ENCODE measurements at regions not wholly inside any gene's neighbourhood (a gene's known extent, or its start where the extent isn't known, plus 50 kb on each side); places are given as distances from the start of the nearest gene placed in this dataset.
A peak's percentile ranks its signal among the peaks of the same experiment; 100 is the strongest.

DNA sequence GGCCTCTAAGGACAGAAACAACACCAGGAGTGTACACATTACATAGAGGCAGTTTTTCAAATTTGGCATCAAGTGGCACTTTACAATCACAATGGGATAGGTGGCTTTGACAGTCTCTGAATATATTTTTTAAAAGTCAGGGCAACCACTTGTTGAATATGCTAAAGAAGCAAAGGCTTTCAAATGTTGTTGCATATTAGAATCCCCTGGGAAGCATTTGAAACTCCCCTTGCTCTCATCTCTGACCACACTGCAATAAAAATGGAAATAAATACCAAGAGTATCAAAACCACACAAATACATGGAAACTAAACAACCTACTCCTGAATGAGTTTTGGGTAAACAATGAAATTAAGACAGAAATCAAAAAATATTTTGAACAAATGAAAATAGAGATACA lies 106.5 kb upstream of the RAB11FIP2 start:
- H3K27ac Mint-ChIP-seq: no peak overlapping the region
- intact Hi-C loops (cut with micrococcal nuclease): no loop called here
- no peak for DNase-seq
- H3K36me3 Mint-ChIP-seq (ENCODE audit: low read depth): no peaks in the 10 kb centered on the region
- no peaks in the 10 kb centered on the region for H3K4me1 Mint-ChIP-seq
- no peaks in the 10 kb centered on the region for H3K9me3 Mint-ChIP-seq
- peaks cover 3% of the 10 kb centered on the region for H3K27me3 Mint-ChIP-seq
- H3K4me3 Mint-ChIP-seq: no peak overlapping the region

DNA sequence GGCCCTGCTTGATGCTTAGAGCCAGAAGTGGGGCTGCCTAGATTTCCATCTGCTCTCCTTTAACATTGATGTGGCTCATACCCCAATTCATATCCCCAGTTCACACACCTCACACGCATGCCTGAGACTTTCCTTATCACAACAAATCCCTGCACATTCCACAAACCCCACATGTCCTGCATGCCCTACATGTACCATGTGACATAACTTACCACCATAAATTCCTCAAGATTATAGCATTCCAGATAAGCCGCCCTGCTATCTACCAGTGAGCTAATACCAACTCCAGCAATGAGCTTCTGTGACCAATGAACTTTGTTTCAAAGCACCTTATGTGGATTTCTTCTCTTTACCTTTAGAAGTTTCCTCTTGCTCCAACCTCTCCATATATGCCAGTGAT lies 104.7 kb upstream of the RAB11FIP2 start:
- Mint-ChIP-seq H3K36me3 (ENCODE audit: low read depth) (no peaks in the 10 kb centered on the region), H3K4me3 (no peak overlapping the region), H3K27me3 (peaks cover 1% of the 10 kb centered on the region), H3K27ac (no peak overlapping the region), H3K9me3 (no peaks in the 10 kb centered on the region), H3K4me1 (no peaks in the 10 kb centered on the region)
- DNase-seq: no peak
- intact Hi-C loops (cut with micrococcal nuclease): no loop called here

DNA sequence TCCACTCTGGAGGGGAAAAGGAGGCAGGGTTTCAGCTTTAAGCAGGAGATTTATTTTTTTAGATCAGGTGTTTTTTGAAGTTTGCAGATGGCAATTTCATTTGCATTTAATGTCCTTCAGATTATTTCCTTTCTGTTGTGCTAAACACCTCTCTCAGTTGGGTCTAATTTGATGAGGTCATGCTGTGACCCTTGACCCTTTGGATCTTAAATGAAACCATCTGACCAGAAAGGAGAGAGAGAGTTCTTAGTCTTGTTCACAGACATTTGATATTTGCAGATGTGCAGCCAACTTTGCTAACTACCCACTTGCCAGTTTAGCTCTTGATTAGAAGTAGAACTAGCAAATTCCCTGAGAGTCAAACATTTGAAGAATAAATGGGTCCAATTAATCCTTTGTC lies 101.5 kb upstream of the RAB11FIP2 start:
- H3K27me3 Mint-ChIP-seq: no peaks in the 10 kb centered on the region
- intact Hi-C loops (cut with micrococcal nuclease): no loop called here
- no peaks in the 10 kb centered on the region for H3K9me3 Mint-ChIP-seq
- DNase-seq: no peak
- no peak overlapping the region for H3K4me3 Mint-ChIP-seq
- H3K36me3 Mint-ChIP-seq (ENCODE audit: low read depth): no peaks in the 10 kb centered on the region
- H3K4me1 Mint-ChIP-seq: no peaks in the 10 kb centered on the region
- H3K27ac Mint-ChIP-seq: no peak overlapping the region

DNA sequence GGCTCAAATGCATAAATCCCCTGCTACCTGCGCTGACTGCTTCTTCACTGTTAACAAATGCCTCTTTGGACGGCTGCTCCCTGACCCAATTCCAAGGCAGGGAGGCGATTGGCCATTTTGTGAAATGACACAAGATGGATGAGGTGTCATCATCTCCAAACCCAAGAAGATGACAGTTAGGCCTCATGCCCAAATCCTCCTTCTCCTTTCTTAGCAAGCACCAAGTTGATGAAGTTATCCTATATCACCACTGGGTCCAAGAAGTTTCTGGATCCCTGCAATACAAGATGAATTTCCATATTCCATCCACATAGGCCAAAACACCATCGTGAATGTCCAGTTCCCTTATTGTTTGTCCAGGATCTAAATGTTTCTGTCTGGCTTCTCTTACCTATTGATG lies 98.5 kb upstream of the RAB11FIP2 start:
- no peak overlapping the region for H3K27ac Mint-ChIP-seq
- intact Hi-C loops (cut with micrococcal nuclease): no loop called here
- no peaks in the 10 kb centered on the region for H3K4me1 Mint-ChIP-seq
- H3K27me3 Mint-ChIP-seq: peaks cover 4% of the 10 kb centered on the region
- DNase-seq: no peak
- no peaks in the 10 kb centered on the region for H3K36me3 Mint-ChIP-seq (ENCODE audit: low read depth)
- no peak overlapping the region for H3K4me3 Mint-ChIP-seq
- H3K9me3 Mint-ChIP-seq: no peaks in the 10 kb centered on the region

DNA sequence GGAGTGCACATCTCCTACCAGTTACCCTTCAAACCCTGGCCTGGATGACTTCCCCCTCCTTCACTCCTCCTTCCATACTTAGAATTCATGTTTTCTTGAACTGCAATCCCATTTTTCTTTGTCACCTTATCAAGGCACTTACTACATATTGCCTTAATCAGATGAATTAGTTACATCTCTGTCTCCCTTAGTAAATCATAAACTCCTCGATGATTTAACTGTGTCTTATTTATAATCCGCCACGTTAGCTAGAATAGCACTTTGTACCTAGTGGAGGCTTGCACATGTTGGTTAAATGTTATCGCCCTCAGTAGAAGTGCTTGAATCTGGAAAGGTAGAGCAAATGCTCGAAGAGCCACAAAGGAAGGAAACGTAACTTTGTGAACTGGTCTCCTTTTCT lies 94.7 kb upstream of the RAB11FIP2 start:
- intact Hi-C loops (cut with micrococcal nuclease): no loop called here
- DNase-seq: no peak
- no peaks in the 10 kb centered on the region for H3K36me3 Mint-ChIP-seq (ENCODE audit: low read depth)
- H3K4me3 Mint-ChIP-seq: no peak overlapping the region
- peaks cover 6% of the 10 kb centered on the region for H3K27me3 Mint-ChIP-seq
- H3K27ac Mint-ChIP-seq: no peak overlapping the region
- H3K9me3 Mint-ChIP-seq: no peaks in the 10 kb centered on the region
- no peaks in the 10 kb centered on the region for H3K4me1 Mint-ChIP-seq

DNA sequence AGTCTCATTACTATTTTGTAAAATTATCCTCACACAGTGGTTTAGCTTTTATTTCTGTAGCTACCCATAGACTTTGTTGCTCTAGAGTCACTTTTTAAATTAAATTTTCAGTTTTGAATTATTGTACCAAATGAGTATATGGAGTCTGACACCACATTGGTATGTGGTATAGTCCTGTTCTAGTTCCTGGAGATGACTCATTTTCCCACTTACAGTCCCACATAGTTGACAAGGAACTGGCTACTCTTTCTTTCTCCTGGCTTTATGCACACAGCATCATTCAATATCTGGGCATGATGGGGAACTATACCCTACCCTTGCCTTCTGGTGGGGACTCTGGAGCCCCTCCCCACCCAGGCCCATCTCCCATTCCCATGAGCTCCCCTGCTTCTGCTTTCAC lies 92.6 kb upstream of the RAB11FIP2 start:
- Mint-ChIP-seq H3K4me1 (no peaks in the 10 kb centered on the region), H3K4me3 (no peak overlapping the region), H3K27me3 (peaks cover 8% of the 10 kb centered on the region), H3K9me3 (no peaks in the 10 kb centered on the region), H3K36me3 (ENCODE audit: low read depth) (no peaks in the 10 kb centered on the region), H3K27ac (no peak overlapping the region)
- DNase-seq: no peak
- intact Hi-C loops (cut with micrococcal nuclease): no loop called here

DNA sequence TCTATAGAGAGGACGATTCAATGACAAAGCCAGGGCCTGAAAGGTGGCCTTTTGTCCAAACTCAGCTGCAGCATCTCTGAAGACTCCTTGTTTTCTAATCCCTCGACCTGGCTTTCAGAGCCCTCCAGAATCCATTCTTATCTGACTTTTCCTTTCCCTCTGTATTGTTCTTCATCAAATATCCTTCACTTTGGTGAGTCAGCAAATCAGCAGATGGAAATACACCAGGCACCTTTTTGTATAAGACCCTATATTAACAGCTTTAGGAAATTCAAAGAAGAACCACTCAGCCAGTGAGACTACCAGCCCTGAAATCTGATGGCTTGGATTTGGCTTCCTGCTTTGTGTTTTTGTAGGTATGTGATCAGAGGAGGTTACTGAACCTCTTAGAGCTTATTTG lies 81.9 kb upstream of the RAB11FIP2 start:
- intact Hi-C loops (cut with micrococcal nuclease): no loop called here
- no peaks in the 10 kb centered on the region for H3K36me3 Mint-ChIP-seq (ENCODE audit: low read depth)

DNA sequence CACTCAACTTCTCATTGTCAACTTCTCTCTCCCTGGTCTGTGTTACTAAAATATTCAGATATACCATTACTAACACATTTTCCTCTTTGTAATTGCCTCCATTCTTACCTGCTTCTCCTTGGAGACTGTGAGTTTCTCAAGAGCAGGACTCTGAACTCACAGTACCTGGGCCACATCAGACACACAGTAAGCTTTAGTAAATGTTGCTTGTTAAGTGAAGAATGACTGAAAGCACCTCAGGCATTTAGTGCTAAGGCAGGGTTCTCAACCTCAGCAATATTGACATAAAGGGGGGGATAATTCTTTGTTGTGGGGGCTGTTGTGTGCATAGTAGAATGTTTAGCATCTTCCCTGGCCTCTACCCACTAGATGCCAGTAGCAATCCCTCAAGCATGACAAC lies 72.0 kb upstream of the RAB11FIP2 start:
- Mint-ChIP-seq H3K36me3 (ENCODE audit: low read depth) (no peaks in the 10 kb centered on the region), H3K27ac (no peak overlapping the region)

More for the DNA sequence above, 81.9 kb upstream of the RAB11FIP2 start:
- DNase-seq: no peak
- no peaks in the 10 kb centered on the region for H3K9me3 Mint-ChIP-seq
- no peak overlapping the region for H3K4me3 Mint-ChIP-seq
- no peak overlapping the region for H3K27ac Mint-ChIP-seq
- H3K27me3 Mint-ChIP-seq: peaks cover 13% of the 10 kb centered on the region
- H3K4me1 Mint-ChIP-seq: no peaks in the 10 kb centered on the region

DNA sequence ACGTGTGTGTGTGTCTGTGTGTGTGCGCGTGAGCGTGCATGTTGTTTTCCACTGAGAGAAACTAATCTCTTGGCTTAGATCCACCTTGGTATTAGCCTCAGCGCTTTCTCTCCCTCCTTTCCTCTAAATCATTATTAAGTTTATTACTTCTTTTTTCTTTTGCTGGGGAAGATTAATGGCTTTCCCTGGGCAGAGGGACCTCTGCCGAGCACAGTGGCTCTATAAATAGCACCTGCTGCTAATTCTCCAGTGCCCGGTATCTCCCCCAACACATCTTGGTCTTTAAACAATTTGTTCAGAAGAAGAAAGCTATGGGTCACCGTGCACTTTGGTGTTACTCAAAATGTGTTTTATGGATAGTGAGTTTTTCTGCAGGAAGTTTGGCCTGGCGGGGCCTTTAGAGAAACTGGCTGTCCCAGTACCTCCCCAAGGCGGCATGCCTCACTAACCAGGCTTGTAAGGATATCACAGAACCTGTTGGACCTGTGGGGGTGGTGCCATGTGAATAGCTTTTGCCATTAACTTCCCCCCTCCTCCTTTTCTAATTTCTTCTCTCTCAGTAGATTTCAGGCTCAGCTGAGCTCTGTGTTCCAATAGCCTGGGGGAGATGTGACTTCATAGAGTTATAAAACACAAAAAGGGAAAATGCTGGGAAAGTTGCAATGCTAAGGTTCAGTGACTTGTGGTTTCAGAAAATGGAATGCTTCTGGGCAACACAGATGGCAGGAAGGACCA lies 70.1 kb upstream of the RAB11FIP2 start:
- Mint-ChIP-seq H3K27me3 (peaks cover 11% of the 10 kb centered on the region), H3K27ac (no peak overlapping the region), H3K4me3 (no peak overlapping the region), H3K9me3 (peaks cover 3% of the 10 kb centered on the region), H3K4me1 (peaks cover 11% of the 10 kb centered on the region), H3K36me3 (ENCODE audit: low read depth) (no peaks in the 10 kb centered on the region)
- no peak for DNase-seq
- intact Hi-C loops (cut with micrococcal nuclease): no loop called here

More for the DNA sequence above, 72.0 kb upstream of the RAB11FIP2 start:
- peaks cover 13% of the 10 kb centered on the region for H3K27me3 Mint-ChIP-seq
- H3K4me3 Mint-ChIP-seq: no peak overlapping the region
- H3K9me3 Mint-ChIP-seq: peaks cover 7% of the 10 kb centered on the region
- no peak for DNase-seq
- intact Hi-C loops (cut with micrococcal nuclease): no loop called here
- peaks cover 9% of the 10 kb centered on the region for H3K4me1 Mint-ChIP-seq

DNA sequence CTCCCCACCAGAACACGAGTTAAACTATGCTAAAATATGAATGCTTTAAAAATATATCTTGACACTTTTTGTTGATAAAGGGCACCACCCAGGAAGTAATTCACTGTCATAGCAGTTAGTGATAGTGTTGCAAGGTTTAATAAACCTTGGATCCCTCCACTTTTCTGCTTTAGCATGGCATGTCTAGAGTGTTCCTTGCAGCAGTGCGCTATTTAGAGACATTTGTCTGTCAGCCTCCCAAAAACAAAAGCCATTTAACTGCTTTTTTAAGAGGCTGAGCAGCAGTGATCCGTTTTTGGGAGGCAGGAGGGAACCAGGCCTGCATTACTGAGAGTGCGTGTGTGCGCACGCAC lies 69.6 kb upstream of the RAB11FIP2 start:
- Mint-ChIP-seq H3K27me3 (peaks cover 11% of the 10 kb centered on the region), H3K36me3 (ENCODE audit: low read depth) (no peaks in the 10 kb centered on the region), H3K4me1 (peaks cover 12% of the 10 kb centered on the region), H3K9me3 (peaks cover 3% of the 10 kb centered on the region), H3K4me3 (no peak overlapping the region), H3K27ac (no peak overlapping the region)
- DNase-seq: no peak
- intact Hi-C loops (cut with micrococcal nuclease): no loop called here

DNA sequence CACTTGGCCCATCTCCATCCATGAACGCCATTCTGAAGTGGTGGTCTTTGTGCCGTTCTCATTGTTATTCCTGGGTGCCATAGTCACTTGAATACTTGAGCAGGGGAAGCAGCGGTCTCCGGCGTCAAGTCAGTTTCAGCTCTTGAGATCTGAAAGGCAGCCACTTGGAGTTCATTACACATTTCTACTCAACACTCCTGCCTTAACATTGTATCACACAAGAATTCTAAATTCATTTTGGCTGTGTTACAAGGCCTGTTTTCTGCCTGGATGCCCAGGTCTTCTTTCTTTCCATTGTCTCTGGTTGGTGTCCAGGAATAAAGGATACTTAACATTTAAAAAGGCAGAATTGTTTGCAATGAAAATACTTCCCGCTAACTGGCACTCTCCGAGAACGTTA lies 69.0 kb upstream of the RAB11FIP2 start:
- DNase-seq: no peak
- Mint-ChIP-seq H3K4me1 (peaks cover 13% of the 10 kb centered on the region), H3K9me3 (peaks cover 3% of the 10 kb centered on the region), H3K27me3 (peaks cover 9% of the 10 kb centered on the region), H3K36me3 (ENCODE audit: low read depth) (no peaks in the 10 kb centered on the region), H3K4me3 (no peak overlapping the region), H3K27ac (no peak overlapping the region)
- intact Hi-C loops (cut with micrococcal nuclease): no loop called here

DNA sequence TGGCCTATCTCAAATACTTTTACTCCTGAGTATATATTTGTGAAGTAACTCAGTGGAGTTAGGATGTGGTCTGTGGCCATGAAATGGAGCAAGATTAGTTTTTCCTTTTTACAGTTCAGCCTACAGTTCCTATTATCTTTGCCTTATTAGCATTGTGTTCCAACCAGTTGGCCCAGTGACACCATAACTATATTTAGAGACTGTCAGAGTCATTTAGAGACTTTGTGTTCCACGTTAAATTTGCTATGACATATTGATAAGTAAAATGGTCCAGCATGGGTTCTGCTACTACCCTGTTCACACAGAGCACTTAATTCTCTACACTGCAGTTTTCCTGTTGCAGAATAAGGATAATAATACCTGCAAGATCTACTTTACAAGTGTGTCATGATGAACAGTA lies 68.3 kb upstream of the RAB11FIP2 start:
- Mint-ChIP-seq H3K27me3 (peaks cover 4% of the 10 kb centered on the region), H3K36me3 (ENCODE audit: low read depth) (no peaks in the 10 kb centered on the region), H3K9me3 (peaks cover 3% of the 10 kb centered on the region)

DNA sequence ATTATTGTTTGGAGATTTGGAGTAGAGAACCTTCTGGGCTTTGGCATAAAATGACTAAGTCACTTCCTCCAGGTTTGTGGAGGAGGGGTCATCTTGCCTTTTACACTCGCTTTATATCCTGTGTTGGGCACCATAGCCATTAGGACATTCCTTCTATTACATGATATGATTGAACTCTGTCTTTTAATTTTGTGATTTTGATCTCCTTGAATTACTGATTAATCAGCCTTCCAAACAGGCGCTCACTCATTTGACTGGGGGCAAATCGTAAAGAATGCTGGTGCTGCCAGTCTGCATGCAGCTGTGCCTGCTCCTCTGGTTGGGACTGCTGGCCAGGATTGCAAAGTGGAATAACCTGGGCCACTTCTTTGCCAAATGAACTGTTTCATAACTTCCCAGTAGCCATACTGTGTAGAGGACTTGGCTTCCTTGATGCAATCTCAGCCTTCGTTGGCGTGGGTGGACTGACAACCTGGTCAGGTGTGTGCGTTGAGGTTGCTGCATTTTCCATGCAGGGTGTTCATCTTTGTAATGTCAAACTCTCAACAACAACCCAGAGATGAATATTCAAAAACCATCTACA lies 65.9 kb upstream of the RAB11FIP2 start:
- Mint-ChIP-seq H3K27ac (no peak overlapping the region), H3K4me1 (peaks cover 14% of the 10 kb centered on the region), H3K27me3 (no peaks in the 10 kb centered on the region), H3K36me3 (ENCODE audit: low read depth) (no peaks in the 10 kb centered on the region), H3K9me3 (no peaks in the 10 kb centered on the region), H3K4me3 (no peak overlapping the region)
- DNase-seq: no peak
- intact Hi-C loops (cut with micrococcal nuclease): no loop called here

More for the DNA sequence above, 68.3 kb upstream of the RAB11FIP2 start:
- no peak overlapping the region for H3K4me3 Mint-ChIP-seq
- no peak for DNase-seq
- H3K27ac Mint-ChIP-seq: no peak overlapping the region
- H3K4me1 Mint-ChIP-seq: peaks cover 14% of the 10 kb centered on the region
- intact Hi-C loops (cut with micrococcal nuclease): no loop called here

DNA sequence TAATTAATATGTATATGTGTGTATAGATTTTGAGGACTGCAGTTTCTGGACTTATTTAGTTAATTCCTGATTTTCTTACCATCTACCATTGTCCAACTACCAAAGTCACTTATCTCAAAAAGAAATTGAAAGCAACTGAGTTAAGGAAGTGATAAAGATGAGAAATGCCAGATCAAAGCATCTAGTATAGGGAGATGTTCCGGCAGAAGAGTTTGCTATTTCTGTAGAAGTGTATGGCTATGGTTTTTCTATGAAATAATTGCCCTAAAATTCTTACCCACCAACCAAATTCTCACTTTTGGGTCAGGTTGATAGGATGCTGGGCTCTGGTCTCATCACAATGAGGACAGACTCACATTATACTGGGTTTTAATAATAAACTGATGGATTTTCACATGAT lies 64.0 kb upstream of the RAB11FIP2 start:
- intact Hi-C loops (cut with micrococcal nuclease): no loop called here
- Mint-ChIP-seq H3K27me3 (peaks cover 7% of the 10 kb centered on the region), H3K4me3 (peak overlapping the region; percentile 41), H3K4me1 (peaks cover 14% of the 10 kb centered on the region), H3K9me3 (no peaks in the 10 kb centered on the region), H3K27ac (no peak overlapping the region), H3K36me3 (ENCODE audit: low read depth) (no peaks in the 10 kb centered on the region)
- no peak for DNase-seq

Data from activated CD4-positive, alpha-beta T cell treated with anti-CD3 and anti-CD28 coated beads, Interleukin-2, amount 10 ng/mL, durations not matched to agents 24 days and 14 days (primary cell).